ENCODE measurements at regions not wholly inside any gene's neighbourhood (a gene's known extent, or its start where the extent isn't known, plus 50 kb on each side); places are given as distances from the start of the nearest gene placed in this dataset.

DNA sequence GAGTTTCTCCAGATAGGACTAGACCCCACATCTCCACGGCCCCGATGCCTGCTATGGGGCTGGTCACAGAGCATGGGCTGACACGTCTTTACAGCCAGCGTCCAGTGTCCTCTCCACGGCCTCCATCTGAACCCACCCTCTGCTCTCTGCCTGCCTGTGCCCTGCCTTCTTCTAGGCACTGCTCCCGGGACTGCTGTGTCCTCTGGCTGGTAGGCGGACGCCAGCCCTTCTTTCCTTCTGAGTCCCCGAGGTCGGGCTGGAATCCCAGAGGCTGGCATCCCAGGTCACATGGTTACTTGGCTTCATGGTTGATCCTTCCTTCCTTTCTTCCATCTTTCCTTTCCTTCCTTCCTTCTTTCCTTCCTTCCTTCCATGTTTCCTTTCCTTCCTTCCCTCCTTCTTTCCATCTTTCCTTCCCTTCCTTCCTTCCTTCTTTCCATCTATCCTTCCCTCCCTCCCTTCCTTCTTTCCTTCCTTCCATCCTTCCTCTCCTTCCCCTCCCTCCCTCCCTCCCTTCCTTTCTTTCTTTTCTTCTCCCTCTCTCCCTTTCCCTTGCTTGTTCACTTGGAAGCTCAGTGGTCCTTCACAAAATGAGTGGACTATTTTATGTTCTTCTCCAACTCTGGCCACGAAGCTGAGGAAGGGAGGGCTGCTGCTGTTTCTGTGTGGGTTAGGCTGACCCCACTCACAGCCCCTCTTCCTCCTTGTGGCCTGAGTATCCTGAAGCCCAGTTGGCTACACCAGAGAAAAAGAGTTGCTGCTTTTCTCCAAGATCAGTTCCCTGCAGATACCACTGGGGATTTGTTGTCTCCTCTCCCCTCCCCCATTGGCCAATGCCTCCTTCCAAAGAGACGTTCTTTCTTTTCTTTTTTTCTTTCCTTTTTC is 66.8 kb upstream of the NEURL1B start:
- Mint-ChIP-seq H3K36me3 (no peaks in the 10 kb centered on the region), H3K27ac (no peak overlapping the region)

DNA sequence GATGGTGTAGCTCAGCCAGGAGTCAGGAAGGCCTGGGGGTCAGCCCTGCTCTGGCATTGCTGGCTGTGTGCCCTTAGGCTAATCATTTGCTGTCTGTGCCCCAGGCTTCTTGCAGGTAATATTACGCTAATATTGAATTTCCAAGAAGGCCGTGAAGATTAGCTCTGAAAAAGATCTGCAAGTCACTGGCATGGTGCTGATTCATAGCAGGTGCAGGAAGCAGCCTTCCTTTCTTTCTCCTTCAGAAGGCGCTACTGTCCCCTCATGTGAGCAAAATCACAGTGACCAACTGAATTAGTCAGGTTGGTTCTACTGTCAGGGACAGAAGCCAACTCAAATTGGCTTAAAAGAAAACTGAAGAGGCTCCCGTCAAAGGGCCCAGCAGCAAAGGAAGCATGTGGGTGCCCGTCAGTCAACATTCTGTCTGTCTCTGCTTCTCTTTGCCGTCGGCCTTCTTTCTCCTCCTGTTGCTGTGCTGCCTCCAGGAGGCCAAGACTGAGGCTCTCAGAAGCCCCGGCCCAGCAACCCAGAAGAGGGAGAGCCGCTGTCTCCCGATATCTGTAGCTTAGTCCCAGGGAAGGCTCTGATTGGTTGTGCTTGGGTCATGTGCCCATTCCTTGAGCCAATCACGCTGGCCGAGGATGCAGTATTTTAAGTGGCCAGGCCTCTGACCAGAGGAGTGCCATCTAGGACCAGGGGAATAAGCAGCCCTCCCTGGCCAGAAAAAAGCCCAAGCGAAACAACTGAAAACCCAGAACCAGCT is 67.8 kb upstream of the NEURL1B start:
- H3K36me3 Mint-ChIP-seq, result no peaks in the 10 kb centered on the region
- H3K4me1 Mint-ChIP-seq, result no peaks in the 10 kb centered on the region
- H3K9me3 Mint-ChIP-seq, result no peaks in the 10 kb centered on the region
- DNase-seq (no peak), ATAC-seq (no peak)
- H3K27ac Mint-ChIP-seq, result no peak overlapping the region
- H3K4me3 Mint-ChIP-seq, result no peak overlapping the region
- H3K27me3 Mint-ChIP-seq, result peaks cover 3 to 24% (median 10%) of the 10 kb centered on the region in 5 donors
- POLR2A ChIA-PET, result no interaction called here

More for the DNA sequence above, 66.8 kb upstream of the NEURL1B start:
- POLR2A ChIA-PET, result no interaction called here
- ATAC-seq, result no peak
- no peaks in the 10 kb centered on the region for H3K4me1 Mint-ChIP-seq
- no peaks in the 10 kb centered on the region for H3K9me3 Mint-ChIP-seq
- DNase-seq, result no peak
- peaks cover 3 to 23% (median 10%) of the 10 kb centered on the region in 5 donors for H3K27me3 Mint-ChIP-seq
- no peak overlapping the region for H3K4me3 Mint-ChIP-seq

- H3K27ac Mint-ChIP-seq, result no peak overlapping the region
- no peaks in the 10 kb centered on the region for H3K36me3 Mint-ChIP-seq
- ATAC-seq, result no peak
- no peaks in the 10 kb centered on the region for H3K9me3 Mint-ChIP-seq
- no peak for DNase-seq
- H3K27me3 Mint-ChIP-seq, result peaks cover 3 to 26% (median 13%) of the 10 kb centered on the region in 5 donors
- H3K4me1 Mint-ChIP-seq, result no peaks in the 10 kb centered on the region
- POLR2A ChIA-PET, result no interaction called here
- H3K4me3 Mint-ChIP-seq, result no peak overlapping the region
These were observed 68.6 kb upstream of the NEURL1B start for GRCh38 chr5:172572440-172572839.

DNA sequence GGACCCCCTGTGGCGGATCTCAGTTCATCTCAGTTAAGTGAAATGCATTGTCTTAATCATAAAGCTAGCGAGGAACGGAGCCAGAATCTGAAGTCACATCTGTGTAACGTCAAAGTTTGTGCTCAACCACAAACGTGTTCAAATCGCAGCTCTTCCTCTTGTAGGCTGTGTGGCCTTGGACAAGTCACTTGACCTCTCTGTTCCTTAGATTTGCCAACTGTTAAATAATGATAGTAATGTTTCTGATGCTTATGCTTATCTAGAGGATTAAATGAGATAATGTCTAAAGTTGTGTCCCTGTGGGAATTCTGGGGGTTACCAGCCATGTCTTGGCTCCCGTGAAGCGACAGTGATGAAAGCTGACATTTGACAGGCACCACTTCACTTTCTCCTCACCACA is 69.2 kb upstream of the NEURL1B start:
- no peak overlapping the region for H3K4me3 Mint-ChIP-seq
- H3K9me3 Mint-ChIP-seq, result no peaks in the 10 kb centered on the region
- ATAC-seq (no peak), DNase-seq (no peak)
- H3K27ac Mint-ChIP-seq, result no peak overlapping the region
- POLR2A ChIA-PET, result no interaction called here
- no peaks in the 10 kb centered on the region for H3K36me3 Mint-ChIP-seq
- no peaks in the 10 kb centered on the region for H3K4me1 Mint-ChIP-seq
- H3K27me3 Mint-ChIP-seq, result peaks cover 3 to 31% (median 15%) of the 10 kb centered on the region in 5 donors

GRCh38 chr5:172571413-172571812 is 69.7 kb upstream of the NEURL1B start:
- no peak overlapping the region for H3K27ac Mint-ChIP-seq
- no peak overlapping the region for H3K4me3 Mint-ChIP-seq
- H3K27me3 Mint-ChIP-seq, result peaks cover 3 to 29% (median 15%) of the 10 kb centered on the region in 5 donors
- no peaks in the 10 kb centered on the region for H3K36me3 Mint-ChIP-seq
- ATAC-seq (no peak), DNase-seq (no peak)
- no peaks in the 10 kb centered on the region for H3K9me3 Mint-ChIP-seq
- H3K4me1 Mint-ChIP-seq, result no peaks in the 10 kb centered on the region
- POLR2A ChIA-PET, result no interaction called here

GRCh38 chr5:172570594-172571334 is 70.3 kb upstream of the NEURL1B start:
- POLR2A ChIA-PET, result no interaction called here
- Mint-ChIP-seq H3K36me3 (no peaks in the 10 kb centered on the region), H3K27me3 (peaks cover 3 to 29% (median 15%) of the 10 kb centered on the region in 5 donors), H3K27ac (no peak overlapping the region), H3K9me3 (no peaks in the 10 kb centered on the region), H3K4me1 (no peaks in the 10 kb centered on the region), H3K4me3 (no peak overlapping the region)
- ATAC-seq, result no peak
- no peak for DNase-seq

DNA sequence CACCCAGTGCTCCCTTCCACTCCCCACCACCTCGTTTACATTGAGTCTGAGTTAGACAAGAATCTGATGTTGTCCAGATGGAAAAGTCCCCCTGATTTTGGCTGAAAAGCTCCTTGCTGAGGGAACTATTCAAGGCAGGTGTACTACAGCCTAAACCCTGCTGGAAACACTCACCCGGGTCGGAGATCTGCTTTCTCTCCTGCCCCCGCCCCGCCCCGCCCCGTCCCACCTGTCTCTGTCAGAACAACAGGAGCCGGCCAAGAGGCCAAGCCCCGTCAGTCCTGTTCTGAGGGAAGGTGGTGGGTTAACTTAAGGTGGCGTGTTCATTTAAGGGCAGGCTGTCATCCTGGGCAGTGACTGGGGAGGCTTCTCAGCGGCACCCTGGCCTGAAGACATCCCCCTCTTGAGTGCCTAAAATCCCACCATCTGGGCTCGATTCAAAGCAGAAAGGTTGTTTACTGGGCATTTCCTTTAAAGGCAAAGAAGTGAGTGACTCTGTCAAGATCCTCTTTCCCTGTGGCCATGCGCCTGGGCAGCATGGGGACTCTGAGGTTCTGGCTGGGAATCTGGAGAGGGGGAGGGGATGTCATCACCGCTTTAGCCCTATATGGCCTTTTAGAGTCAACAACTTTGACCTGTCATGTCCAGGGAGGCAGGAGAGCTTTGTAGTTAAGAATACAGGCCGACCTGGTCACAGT is 71.1 kb upstream of the NEURL1B start:
- Mint-ChIP-seq H3K27me3 (peaks cover 3 to 29% (median 15%) of the 10 kb centered on the region in 5 donors), H3K36me3 (no peaks in the 10 kb centered on the region), H3K9me3 (no peaks in the 10 kb centered on the region), H3K27ac (peak overlapping the region in 1 of 10 donors; percentile 27), H3K4me3 (no peak overlapping the region), H3K4me1 (no peaks in the 10 kb centered on the region)
- POLR2A ChIA-PET, result no interaction called here
- DNase-seq (no peak), ATAC-seq (no peak)

GRCh38 chr5:172568308-172568910 is 72.7 kb upstream of the NEURL1B start:
- Mint-ChIP-seq H3K36me3 (no peaks in the 10 kb centered on the region), H3K27me3 (peaks cover 0 to 30% (median 9%) of the 10 kb centered on the region in 5 donors), H3K27ac (no peak overlapping the region), H3K9me3 (no peaks in the 10 kb centered on the region), H3K4me1 (no peaks in the 10 kb centered on the region), H3K4me3 (no peak overlapping the region)
- no peak for DNase-seq
- no peak for ATAC-seq
- POLR2A ChIA-PET, result no interaction called here

DNA sequence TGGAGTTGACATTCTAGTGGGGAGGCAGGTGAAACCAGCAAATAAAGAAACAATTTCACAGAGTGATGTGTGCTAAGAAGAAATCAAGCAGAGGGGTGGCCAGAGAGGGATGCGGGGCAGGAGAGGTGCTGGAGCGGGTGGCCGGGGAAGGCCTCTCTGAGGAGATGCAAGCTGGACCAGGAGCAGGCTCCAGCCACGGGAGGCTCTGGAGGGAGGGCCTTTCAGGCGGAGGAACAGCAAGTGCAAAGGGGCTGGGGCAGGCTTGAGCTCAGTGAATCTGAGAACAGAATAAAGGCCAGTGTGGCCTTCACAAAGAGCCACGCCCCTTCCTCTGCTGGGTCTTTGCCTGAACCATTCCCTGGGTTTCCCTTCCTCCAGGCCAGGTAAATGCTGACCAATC is 73.2 kb upstream of the NEURL1B start:
- Mint-ChIP-seq H3K27ac (no peak overlapping the region), H3K4me1 (no peaks in the 10 kb centered on the region), H3K36me3 (no peaks in the 10 kb centered on the region), H3K9me3 (no peaks in the 10 kb centered on the region), H3K27me3 (peaks cover under 1 to 33% (median 13%) of the 10 kb centered on the region in 5 donors), H3K4me3 (no peak overlapping the region)
- no peak for ATAC-seq
- DNase-seq, result no peak
- POLR2A ChIA-PET, result no interaction called here

DNA sequence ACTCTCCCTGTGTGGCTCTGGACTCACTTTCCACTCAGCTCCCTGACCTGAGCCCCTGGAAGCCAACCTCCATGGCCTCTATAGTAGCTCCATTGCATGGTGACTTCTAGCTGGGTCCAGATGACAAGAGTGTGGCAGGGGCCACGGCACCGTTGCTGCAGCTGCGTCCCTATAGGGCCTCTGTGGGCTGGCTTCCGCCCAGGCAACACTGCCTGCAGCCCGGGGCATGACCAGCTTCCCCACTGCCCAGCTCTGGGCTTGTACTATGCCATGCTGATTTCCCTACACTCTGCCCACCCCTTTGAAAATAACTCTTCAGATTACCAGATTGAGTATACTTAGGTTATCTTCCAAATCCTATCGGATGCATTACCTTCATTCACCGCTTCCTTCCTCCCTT is 73.8 kb upstream of the NEURL1B start:
- no peaks in the 10 kb centered on the region for H3K4me1 Mint-ChIP-seq
- H3K27ac Mint-ChIP-seq, result peak overlapping the region in 1 of 10 donors; percentile 15
- H3K4me3 Mint-ChIP-seq, result no peak overlapping the region
- no peak for ATAC-seq
- POLR2A ChIA-PET, result no interaction called here
- no peak for DNase-seq
- no peaks in the 10 kb centered on the region for H3K9me3 Mint-ChIP-seq
- peaks cover 3 to 33% (median 18%) of the 10 kb centered on the region in 5 donors for H3K27me3 Mint-ChIP-seq
- no peaks in the 10 kb centered on the region for H3K36me3 Mint-ChIP-seq

- H3K4me3 Mint-ChIP-seq, result no peak overlapping the region
- ATAC-seq, result no peak
- H3K27me3 Mint-ChIP-seq, result peaks cover 3 to 28% (median 11%) of the 10 kb centered on the region in 5 donors
- no peak overlapping the region for H3K27ac Mint-ChIP-seq
- no peaks in the 10 kb centered on the region for H3K4me1 Mint-ChIP-seq
- H3K36me3 Mint-ChIP-seq, result no peaks in the 10 kb centered on the region
- no peak for DNase-seq
- no peaks in the 10 kb centered on the region for H3K9me3 Mint-ChIP-seq
- POLR2A ChIA-PET, result no interaction called here
These were observed 75.0 kb upstream of the NEURL1B start for GRCh38 chr5:172565931-172566665.

- DNase-seq (no peak), ATAC-seq (no peak)
- Mint-ChIP-seq H3K4me3 (no peak overlapping the region), H3K4me1 (no peaks in the 10 kb centered on the region), H3K27me3 (peaks cover 4 to 28% (median 9%) of the 10 kb centered on the region in 5 donors), H3K9me3 (no peaks in the 10 kb centered on the region), H3K27ac (no peak overlapping the region), H3K36me3 (no peaks in the 10 kb centered on the region)
- POLR2A ChIA-PET, result no interaction called here
These were observed 75.6 kb upstream of the NEURL1B start for GRCh38 chr5:172565455-172565854.

Data from naive thymus-derived CD8-positive, alpha-beta T cell (primary cell).